Panc1 (cell line): ENCODE measurements at regions not wholly inside any gene's neighbourhood (a gene's known extent, or its start where the extent isn't known, plus 50 kb on each side); places are given as distances from the start of the nearest gene placed in this dataset.
"Not testable (repeated sequence)": the region's sequence is repeated elsewhere in the genome, so short reads cannot be mapped to it uniquely, and the experiment has no call there.

ENCODE experiments used
- ATAC-seq: fragments of 200-7000 bp; cut with Tn5 transposase; 2 replicates; pipeline ENCODE4 v1.9.1; 2020; ENCODE audit warnings: mild to moderate bottlenecking, moderate library complexity
- BruUV-seq: library from RNA; stranded (reverse); fragments of 400-500 nt; replicated peaks from 2 replicates; lab custom pipeline; 2021; lab: Mats Ljungman, UMichigan
- CTCF ChIA-PET: fragments of 300-600 bp; sonication (Branson Sonifier 250); formaldehyde crosslinking; loops from one replicate; lab custom pipeline; 2022; ENCODE audit warnings: antibody characterized with exemption; lab: Charles Lee
- POLR2A ChIA-PET: fragments of 300-600 bp; sonication (Branson Sonifier 250); formaldehyde crosslinking; loops from one replicate; lab custom pipeline; 2022; ENCODE audit warnings: antibody characterized with exemption; lab: Charles Lee
- DNase-seq: peaks from one replicate; pipeline ENCODE4 v3.0.0-alpha.2; 2010; ENCODE audit warnings: low read depth, low spot score
- H3K27ac ChIP-seq: 2 replicates; pipeline ENCODE4 v1.5.1; 2011; ENCODE audit warnings: mild to moderate bottlenecking, low read length, inconsistent platforms
- H3K27me3 ChIP-seq: fragments of 200-500 bp; sonication (Bioruptor generic); 2 replicates; pipeline ENCODE4 v1.6.0; 2014; ENCODE audit warnings: low read length, inconsistent platforms; ENCODE audit not compliant: control insufficient read depth, insufficient read depth
- H3K36me3 ChIP-seq: fragments of 200-500 bp; sonication (Bioruptor generic); 2 replicates; pipeline ENCODE4 v1.5.1; 2014; ENCODE audit warnings: inconsistent platforms, mild to moderate bottlenecking, low read length, moderate library complexity; ENCODE audit not compliant: control insufficient read depth, insufficient read depth
- H3K4me1 ChIP-seq: 2 replicates; pipeline ENCODE4 v1.5.1; 2011; ENCODE audit warnings: inconsistent platforms, mild to moderate bottlenecking, low read length, moderate library complexity; ENCODE audit not compliant: control insufficient read depth, insufficient read depth
- H3K4me3 ChIP-seq, 2 experiments: 2 replicates each; pipeline ENCODE4 v1.5.1; 2011 to 2012; ENCODE audit warnings: low read depth in 2 of 2, low read length in 2 of 2, mild to moderate bottlenecking in 2 of 2, inconsistent platforms in 1 of 2, moderate library complexity in 1 of 2
- H3K9me3 ChIP-seq: fragments of 200-500 bp; sonication (Bioruptor generic); 2 replicates; pipeline ENCODE4 v1.5.1; 2014; ENCODE audit warnings: low read depth, mild to moderate bottlenecking, inconsistent platforms, low read length, moderate library complexity; ENCODE audit not compliant: control insufficient read depth, insufficient read depth
- POLR2AphosphoS5 ChIP-seq: IDR thresholded peaks from 2 replicates; pipeline ENCODE4 v1.6.1; 2012; ENCODE audit warnings: mild to moderate bottlenecking, low read depth, low read length, moderate library complexity
- SIN3A ChIP-seq: IDR thresholded peaks from 2 replicates; pipeline ENCODE4 v1.6.1; 2012; ENCODE audit warnings: low read depth, mild to moderate bottlenecking, low read length, moderate library complexity, borderline replicate concordance; ENCODE audit not compliant: insufficient read depth
- TCF7L2 ChIP-seq: IDR thresholded peaks from 2 replicates; pipeline ENCODE4 v1.6.1; 2011; ENCODE audit warnings: mild to moderate bottlenecking, low read depth, low read length, inconsistent platforms
- in situ Hi-C: cut with HindIII; loops from 2 replicates; pipeline ENCODE4 v1.10.0; 2016; ENCODE audit warnings: low sequenced_read_pairs, low pct_unique_long_range_greater_than_20kb
- intact Hi-C: fragments of 100-400 bp; cut with micrococcal nuclease; formaldehyde crosslinking; loops from one replicate; pipeline ENCODE4 v1.10.0; 2022; ENCODE audit not compliant: unreplicated experiment
- TF ChIP-seq, protein P1 (sequence below), 2 experiments: IDR thresholded peaks; 2 replicates each; pipeline ENCODE4 v1.6.1; 2011 to 2012; ENCODE audit warnings: low read depth in 2 of 2, control low read depth in 1 of 2, low read length in 1 of 2, mild to moderate bottlenecking in 1 of 2, moderate library complexity in 1 of 2; ENCODE audit not compliant: insufficient read depth in 1 of 2
- TF ChIP-seq, protein P2 (sequence below): fragments of 450-650 bp; IDR thresholded peaks from 2 replicates; pipeline ENCODE4 v1.5.1; 2017; ENCODE audit warnings: mild to moderate bottlenecking

DNA sequence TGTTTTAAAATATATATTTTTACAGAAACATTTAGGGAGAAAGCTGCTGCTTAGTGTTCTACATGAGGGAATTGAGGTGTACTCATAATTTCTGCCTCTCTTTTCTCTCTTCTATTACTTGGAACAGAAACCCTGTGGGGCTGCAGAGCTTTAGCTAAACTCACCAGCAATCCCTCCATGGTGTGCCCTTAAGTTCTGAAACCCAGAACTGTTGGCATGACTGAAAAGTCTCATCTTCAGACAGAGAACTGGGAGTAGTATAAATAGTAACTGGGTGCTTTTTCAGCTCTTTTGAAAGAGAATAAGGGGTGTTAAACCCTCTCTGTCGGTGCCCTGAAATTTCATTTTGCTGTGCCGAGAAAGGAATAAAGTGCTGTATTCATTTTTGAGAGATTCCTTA is 294.9 kb upstream of the BOD1L1 start:
- Histone ChIP-seq H3K9me3 (no peaks in the 10 kb centered on the region), H3K27ac (no peak overlapping the region), H3K27me3 (no peaks in the 10 kb centered on the region), H3K36me3 (no peaks in the 10 kb centered on the region), H3K4me1 (no peaks in the 10 kb centered on the region), H3K4me3 (no peak overlapping the region)
- ATAC-seq (no peak), DNase-seq (no peak)
- ChIA-PET CTCF (no interaction called here), POLR2A (no interaction called here)
- in situ Hi-C loops, result no loop called here
- no TSS peak for BruUV-seq
- TF ChIP-seq TCF7L2 (no peak), SIN3A (no peak), POLR2AphosphoS5 (no peak)
- TF ChIP-seq, protein P1, sequence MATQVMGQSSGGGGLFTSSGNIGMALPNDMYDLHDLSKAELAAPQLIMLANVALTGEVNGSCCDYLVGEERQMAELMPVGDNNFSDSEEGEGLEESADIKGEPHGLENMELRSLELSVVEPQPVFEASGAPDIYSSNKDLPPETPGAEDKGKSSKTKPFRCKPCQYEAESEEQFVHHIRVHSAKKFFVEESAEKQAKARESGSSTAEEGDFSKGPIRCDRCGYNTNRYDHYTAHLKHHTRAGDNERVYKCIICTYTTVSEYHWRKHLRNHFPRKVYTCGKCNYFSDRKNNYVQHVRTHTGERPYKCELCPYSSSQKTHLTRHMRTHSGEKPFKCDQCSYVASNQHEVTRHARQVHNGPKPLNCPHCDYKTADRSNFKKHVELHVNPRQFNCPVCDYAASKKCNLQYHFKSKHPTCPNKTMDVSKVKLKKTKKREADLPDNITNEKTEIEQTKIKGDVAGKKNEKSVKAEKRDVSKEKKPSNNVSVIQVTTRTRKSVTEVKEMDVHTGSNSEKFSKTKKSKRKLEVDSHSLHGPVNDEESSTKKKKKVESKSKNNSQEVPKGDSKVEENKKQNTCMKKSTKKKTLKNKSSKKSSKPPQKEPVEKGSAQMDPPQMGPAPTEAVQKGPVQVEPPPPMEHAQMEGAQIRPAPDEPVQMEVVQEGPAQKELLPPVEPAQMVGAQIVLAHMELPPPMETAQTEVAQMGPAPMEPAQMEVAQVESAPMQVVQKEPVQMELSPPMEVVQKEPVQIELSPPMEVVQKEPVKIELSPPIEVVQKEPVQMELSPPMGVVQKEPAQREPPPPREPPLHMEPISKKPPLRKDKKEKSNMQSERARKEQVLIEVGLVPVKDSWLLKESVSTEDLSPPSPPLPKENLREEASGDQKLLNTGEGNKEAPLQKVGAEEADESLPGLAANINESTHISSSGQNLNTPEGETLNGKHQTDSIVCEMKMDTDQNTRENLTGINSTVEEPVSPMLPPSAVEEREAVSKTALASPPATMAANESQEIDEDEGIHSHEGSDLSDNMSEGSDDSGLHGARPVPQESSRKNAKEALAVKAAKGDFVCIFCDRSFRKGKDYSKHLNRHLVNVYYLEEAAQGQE (IDR thresholded peaks at IDR 0.05; ENCODE audit: insufficient read depth in 1 of 2, low read depth in 2 of 2, low read length in 1 of 2), result no peak
- TF ChIP-seq, protein P2, sequence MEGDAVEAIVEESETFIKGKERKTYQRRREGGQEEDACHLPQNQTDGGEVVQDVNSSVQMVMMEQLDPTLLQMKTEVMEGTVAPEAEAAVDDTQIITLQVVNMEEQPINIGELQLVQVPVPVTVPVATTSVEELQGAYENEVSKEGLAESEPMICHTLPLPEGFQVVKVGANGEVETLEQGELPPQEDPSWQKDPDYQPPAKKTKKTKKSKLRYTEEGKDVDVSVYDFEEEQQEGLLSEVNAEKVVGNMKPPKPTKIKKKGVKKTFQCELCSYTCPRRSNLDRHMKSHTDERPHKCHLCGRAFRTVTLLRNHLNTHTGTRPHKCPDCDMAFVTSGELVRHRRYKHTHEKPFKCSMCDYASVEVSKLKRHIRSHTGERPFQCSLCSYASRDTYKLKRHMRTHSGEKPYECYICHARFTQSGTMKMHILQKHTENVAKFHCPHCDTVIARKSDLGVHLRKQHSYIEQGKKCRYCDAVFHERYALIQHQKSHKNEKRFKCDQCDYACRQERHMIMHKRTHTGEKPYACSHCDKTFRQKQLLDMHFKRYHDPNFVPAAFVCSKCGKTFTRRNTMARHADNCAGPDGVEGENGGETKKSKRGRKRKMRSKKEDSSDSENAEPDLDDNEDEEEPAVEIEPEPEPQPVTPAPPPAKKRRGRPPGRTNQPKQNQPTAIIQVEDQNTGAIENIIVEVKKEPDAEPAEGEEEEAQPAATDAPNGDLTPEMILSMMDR, result no peak
- intact Hi-C loops, result no loop called here

DNA sequence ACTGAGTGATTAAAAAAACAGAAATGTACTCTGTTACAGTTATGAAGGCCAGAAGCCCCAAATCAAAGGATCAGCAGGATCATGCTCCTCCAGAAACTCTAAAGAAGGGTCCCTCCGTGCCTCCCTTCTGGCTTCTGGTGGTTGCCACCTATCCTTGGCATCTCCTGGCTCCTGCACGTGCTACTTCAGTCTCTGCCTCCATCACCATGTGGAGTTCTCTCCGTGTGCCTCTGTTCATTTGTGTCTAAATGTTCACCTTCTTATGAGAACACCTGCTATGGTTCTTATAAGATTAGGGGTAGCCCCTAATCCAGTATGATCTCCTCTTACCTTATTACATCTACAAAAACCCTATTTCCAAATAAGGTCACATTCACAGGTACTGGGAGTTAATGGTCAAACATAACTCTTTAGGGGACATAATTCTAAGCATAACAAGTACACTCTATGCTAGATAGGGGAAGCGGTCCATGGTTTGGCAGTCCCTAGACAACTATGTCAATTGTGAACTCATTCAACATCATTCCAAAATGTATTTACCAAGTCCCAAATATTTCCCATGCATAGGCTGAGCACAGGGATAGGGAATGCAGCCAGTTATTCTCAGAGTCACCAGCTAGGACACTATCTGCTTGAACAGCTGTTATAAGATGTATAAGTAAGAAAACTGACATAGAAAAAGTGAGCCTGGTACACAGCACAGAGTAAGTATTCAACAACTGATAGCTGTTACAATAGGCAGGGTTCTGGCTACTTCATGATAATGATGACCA is 295.5 kb upstream of the BOD1L1 start:
- intact Hi-C loops (no loop called here), in situ Hi-C loops (no loop called here)
- Histone ChIP-seq H3K27ac (no peak overlapping the region), H3K4me1 (no peaks in the 10 kb centered on the region), H3K4me3 (no peak overlapping the region), H3K27me3 (no peaks in the 10 kb centered on the region), H3K36me3 (no peaks in the 10 kb centered on the region), H3K9me3 (no peaks in the 10 kb centered on the region)
- TF ChIP-seq, protein P2, result no peak
- TF ChIP-seq TCF7L2 (no peak), SIN3A (no peak)
- CTCF ChIA-PET, result no interaction called here
- POLR2A ChIA-PET, result no interaction called here
- ATAC-seq (no peak), DNase-seq (no peak)
- no TSS peak for BruUV-seq

DNA sequence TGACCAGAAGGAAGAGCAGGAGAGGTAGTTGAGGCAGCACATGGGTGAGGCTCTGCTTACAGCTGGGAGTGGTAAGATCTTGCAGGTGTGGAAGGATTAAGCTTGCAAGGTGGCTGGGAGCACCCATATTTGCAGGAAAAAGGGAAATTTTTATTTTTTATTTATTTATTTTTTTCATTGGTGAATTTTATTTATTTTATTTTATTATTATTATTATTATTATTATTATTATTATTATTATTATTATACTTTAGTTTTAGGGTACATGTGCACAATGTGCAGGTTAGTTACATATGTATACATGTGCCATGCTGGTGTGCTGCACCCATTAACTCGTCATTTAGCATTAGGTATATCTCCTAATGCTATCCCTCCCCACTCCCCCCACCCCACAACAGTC is 297.4 kb upstream of the BOD1L1 start:
- H3K27me3 ChIP-seq, intact Hi-C loops, H3K9me3 ChIP-seq, ATAC-seq, H3K27ac ChIP-seq, H3K4me1 ChIP-seq, H3K36me3 ChIP-seq, BruUV-seq, POLR2A ChIA-PET, H3K4me3 ChIP-seq, in situ Hi-C loops, DNase-seq, CTCF ChIA-PET: not testable (repeated sequence)
